GM18505 (cell line): ENCODE measurements at regions not wholly inside any gene's neighbourhood (a gene's known extent, or its start where the extent isn't known, plus 50 kb on each side); places are given as distances from the start of the nearest gene placed in this dataset.

Source experiments
- ATAC-seq: cut with Tn5 transposase; IDR thresholded peaks from one replicate; pipeline ENCODE4 v1.9.1; 2021; ENCODE audit not compliant: unreplicated experiment
- POLR2A ChIP-seq: IDR thresholded peaks from 4 replicates; pipeline ENCODE4 v1.6.1; 2011; ENCODE audit warnings: borderline replicate concordance; ENCODE audit not compliant: insufficient read depth, insufficient read length; ENCODE audit errors: extremely low read depth

- ATAC-seq = no peak
- no peak for TF ChIP-seq POLR2A
These were observed 71.3 kb upstream of the S1PR1 start for GRCh38 chr1:101165532-101165931.

GRCh38 chr1:101164776-101165175, 72.0 kb upstream of the S1PR1 start:
- ATAC-seq = no peak

DNA sequence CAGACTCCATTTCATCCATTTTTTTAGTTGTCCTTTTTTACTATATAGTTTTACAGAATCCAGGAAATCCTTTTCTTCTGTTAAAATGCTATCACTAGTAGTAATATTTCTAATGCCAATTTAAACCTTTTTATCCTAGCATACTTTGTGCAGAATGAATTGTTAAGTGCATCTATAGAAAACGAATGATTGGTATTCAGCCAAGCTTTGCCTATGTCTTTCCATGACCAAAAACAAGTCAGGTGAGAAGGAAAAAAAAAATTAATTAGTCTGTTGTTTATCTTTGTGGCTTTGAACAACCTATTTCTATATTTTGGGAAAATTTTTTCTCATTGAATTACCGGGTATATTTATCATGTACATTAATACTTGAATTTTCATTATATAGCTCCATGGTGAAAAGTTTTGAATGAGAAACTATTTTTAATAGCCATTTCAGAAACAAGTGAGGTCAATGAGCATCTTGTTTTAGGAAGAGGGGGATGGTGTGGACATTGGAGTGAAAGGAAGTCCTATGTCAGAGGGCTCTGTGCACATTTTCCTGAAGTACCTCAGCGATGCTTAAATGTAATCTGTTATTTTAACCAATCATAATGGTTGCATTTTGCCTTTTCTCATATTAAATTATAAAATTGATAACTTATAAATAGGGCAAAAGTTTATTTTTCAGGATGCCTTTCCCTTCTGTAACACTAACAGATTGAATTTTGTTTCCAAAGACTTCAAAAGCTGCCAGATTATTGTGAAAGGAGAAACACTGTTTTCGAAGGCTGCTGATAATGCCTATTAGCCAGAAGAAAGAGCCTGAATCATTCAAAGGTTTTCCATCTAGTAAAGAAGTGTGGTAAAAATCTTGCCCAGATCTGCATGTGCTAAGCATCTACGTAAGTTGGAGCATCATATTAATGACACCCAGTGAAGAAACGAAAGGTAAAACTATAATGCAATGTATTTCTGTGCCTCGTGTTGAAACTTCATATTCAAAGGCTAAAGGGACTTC, 73.8 kb upstream of the S1PR1 start:
- ATAC-seq = no peak

More at GRCh38 chr1:101164776-101165175, 72.0 kb upstream of the S1PR1 start:
- no peak for TF ChIP-seq POLR2A

DNA sequence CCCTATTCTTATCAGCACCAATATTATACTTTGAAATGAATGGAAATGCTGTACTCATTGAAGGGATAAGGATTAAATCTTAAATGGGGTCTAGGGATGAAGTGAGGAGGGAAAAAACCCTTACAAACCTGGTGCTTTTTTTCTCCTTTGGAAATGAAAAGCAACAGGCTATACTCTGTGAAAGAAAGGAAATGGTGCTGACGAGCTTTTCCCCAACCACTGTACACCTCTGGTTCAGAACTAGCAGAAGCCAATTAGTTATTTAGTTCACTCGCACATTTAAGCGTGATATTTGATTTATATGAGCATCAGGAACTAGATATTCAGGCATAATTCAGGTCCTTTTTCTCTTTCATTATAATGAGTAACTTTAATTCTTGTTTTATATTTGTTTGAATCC, 74.5 kb upstream of the S1PR1 start:
- TF ChIP-seq POLR2A = no peak
- ATAC-seq = no peak

More for the DNA sequence above, 73.8 kb upstream of the S1PR1 start:
- no peak for TF ChIP-seq POLR2A

DNA sequence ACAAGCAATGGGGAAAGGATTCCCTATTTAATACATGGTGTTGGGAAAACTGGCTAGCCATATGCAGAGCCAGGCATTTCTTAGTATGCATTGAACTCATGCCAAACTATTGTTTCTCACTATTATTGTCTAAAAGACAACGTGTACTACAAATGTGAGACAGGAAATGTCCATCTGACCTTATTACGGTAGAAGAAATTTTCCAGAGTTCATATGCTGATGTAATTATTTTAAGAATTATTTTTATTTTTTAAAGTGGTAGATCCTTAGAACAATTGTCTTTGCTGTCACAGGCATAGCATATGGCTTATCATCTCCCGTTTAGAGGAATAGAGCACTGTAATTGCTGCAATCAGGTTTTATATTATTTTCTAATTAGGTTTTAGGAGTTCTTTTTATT, 75.2 kb upstream of the S1PR1 start:
- no peak for ATAC-seq
- TF ChIP-seq POLR2A = no peak

- no peak for TF ChIP-seq POLR2A
- ATAC-seq = no peak
These were observed 78.4 kb upstream of the S1PR1 start for GRCh38 chr1:101158424-101158823.

GRCh38 chr1:101154547-101154946, 82.3 kb upstream of the S1PR1 start:
- TF ChIP-seq POLR2A = no peak
- no peak for ATAC-seq

GRCh38 chr1:101153692-101154091, 83.1 kb upstream of the S1PR1 start:
- ATAC-seq = no peak
- no peak for TF ChIP-seq POLR2A

DNA sequence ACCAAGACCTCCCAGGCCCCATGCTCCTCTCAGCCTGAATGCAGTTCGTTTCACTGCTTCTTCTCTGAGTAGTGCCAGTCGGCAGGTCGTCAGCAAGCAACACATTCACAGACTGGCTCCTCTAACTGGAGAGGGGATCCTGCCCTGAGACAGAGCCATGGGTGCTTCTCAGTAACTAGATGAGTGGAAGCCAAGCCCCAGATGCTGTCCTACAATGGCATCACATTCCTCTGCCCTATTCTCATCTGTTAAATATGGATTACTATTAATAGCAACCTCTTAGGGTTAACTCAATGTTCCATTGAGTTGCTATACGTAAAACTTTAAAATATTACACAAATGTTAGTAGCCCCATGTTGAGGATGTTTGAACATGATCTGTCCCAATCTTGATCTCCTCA, 84.2 kb upstream of the S1PR1 start:
- no peak for ATAC-seq
- no peak for TF ChIP-seq POLR2A

DNA sequence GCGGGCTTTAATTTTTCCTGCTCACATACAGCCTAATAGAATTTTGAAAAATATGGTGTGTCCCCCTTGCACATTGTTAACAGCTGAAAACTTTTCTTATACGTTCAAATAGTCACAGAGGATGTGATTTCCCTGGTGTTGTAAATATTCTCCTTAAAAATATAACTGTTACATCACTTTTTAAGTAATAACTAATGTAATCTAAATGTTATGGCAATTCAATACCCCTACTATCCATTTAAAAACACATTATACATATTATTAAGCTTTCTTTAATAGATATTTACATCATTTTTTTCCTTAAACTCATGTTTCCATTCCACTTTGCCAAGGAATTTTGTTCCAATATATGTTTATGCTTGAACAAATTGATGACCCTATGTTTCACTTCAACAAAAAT, 85.5 kb upstream of the S1PR1 start:
- TF ChIP-seq POLR2A = no peak

GRCh38 chr1:101150670-101151069, 86.1 kb upstream of the S1PR1 start:
- ATAC-seq = no peak
- no peak for TF ChIP-seq POLR2A

More for the DNA sequence above, 85.5 kb upstream of the S1PR1 start:
- ATAC-seq = no peak

GRCh38 chr1:101150266-101150665, 86.6 kb upstream of the S1PR1 start:
- TF ChIP-seq POLR2A = no peak
- ATAC-seq = no peak

- no peak for ATAC-seq
- no peak for TF ChIP-seq POLR2A
These were observed 87.8 kb upstream of the S1PR1 start for GRCh38 chr1:101148980-101149379.

GRCh38 chr1:101147381-101147780, 89.4 kb upstream of the S1PR1 start:
- TF ChIP-seq POLR2A = no peak
- ATAC-seq = no peak

GRCh38 chr1:101145449-101145820, 91.4 kb upstream of the S1PR1 start:
- ATAC-seq = no peak
- no peak for TF ChIP-seq POLR2A

- TF ChIP-seq POLR2A = no peak
- no peak for ATAC-seq
These were observed 92.0 kb upstream of the S1PR1 start for GRCh38 chr1:101144671-101145448.
